Fibroblast of pulmonary artery (primary cell): ENCODE measurements at regions not wholly inside any gene's neighbourhood (a gene's known extent, or its start where the extent isn't known, plus 50 kb on each side); places are given as distances from the start of the nearest gene placed in this dataset.
"Not testable (repeated sequence)": the region's sequence is repeated elsewhere in the genome, so short reads cannot be mapped to it uniquely, and the experiment has no call there.

ENCODE experiments used
- DNase-seq: peaks from one replicate; pipeline ENCODE4 v3.0.0-alpha.2; 2010; ENCODE audit warnings: low read depth
- H3K4me3 ChIP-seq: replicated peaks from 2 replicates; pipeline ENCODE4 v1.5.1; 2011; ENCODE audit warnings: low read depth, mild to moderate bottlenecking, control low read depth, low read length, moderate library complexity
- CTCF ChIP-seq: IDR thresholded peaks from 2 replicates; pipeline ENCODE4 v1.5.1; 2011; ENCODE audit warnings: mild to moderate bottlenecking, control low read depth, low read length, inconsistent platforms; ENCODE audit errors: missing control alignments

DNA sequence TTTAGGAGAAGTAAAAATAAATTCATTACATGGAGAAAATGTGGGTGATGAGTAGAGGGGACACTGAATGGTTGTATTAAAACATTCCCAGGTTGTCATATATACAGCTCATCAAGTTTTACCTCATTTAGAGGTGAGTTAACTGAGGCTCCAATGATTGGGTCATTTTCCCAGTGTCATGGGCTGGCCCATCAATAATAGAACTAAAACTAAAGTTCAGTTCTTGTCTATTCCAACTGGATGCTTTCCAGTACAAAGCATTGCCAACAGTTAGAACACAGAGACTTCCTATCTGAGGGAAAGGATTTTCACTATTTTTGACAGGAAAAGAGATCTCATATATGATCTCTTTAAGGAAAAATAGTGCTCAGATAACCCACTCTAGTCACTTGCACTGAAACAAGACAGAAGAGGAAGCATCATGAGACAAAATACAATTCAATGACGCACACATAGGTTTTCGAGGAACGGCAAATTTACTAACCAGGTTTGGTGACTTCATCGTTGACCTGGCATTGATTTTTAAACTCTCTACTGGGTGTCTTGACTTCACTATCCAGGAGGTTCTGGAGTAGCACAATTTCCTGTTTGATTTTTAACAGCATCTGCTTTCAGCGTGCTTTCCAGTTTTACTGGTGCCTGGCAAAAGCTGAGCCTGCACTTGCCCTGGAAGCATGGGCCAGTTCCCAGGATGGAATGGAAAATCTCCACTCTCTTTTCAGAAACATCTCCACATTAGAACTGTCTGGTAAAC is 195.5 kb upstream of the FBXL4 start:
- no peak for DNase-seq
- no peak overlapping the region for H3K4me3 ChIP-seq
- no peak for TF ChIP-seq CTCF

DNA sequence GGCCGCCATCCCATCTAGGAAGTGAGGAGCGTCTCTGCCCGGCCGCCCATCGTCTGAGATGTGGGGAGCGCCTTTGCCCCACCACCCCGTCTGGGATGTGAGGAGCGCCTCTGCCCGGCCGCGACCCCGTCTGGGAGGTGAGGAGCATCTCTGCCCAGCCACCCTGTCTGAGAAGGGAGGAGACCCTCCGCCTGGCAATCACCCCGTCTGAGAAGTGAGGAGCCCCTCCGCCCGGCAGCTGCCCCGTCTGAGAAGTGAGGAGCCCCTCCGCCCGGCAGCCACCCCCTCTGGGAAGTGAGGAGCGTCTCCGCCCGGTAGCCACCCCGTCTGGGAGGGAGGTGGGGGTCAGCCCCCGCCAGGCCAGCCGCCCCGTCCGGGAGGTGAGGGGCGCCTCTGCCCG is 194.2 kb upstream of the FBXL4 start:
- not testable (repeated sequence) for H3K4me3 ChIP-seq, DNase-seq

- no peak for TF ChIP-seq CTCF
- DNase-seq, result no peak
- no peak overlapping the region for H3K4me3 ChIP-seq
Observed at GRCh38 chr6:99138445-99138844, 190.7 kb upstream of the FBXL4 start.

DNA sequence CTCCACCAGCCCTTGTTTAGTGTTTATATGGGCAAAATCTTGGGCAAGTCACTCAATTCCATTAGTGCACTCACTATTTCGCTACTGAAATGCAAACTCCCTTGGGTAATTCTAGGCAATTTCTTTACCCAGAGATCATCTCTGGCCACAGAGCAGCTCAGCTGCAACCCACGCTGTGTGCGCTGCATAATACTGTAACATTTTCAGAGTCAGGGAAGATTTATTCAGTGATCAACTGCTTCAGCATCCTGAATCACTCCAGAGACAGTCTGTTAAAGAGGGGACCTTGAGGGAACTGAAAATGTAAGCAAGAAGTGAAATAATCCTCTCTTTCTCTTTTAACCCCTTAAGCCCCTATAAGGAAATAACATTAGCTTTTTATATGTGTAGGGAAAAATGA is 189.6 kb upstream of the FBXL4 start:
- no peak for DNase-seq
- TF ChIP-seq CTCF, result no peak
- no peak overlapping the region for H3K4me3 ChIP-seq

GRCh38 chr6:99136488-99136887 is 188.7 kb upstream of the FBXL4 start:
- DNase-seq, result no peak
- no peak overlapping the region for H3K4me3 ChIP-seq
- no peak for TF ChIP-seq CTCF

DNA sequence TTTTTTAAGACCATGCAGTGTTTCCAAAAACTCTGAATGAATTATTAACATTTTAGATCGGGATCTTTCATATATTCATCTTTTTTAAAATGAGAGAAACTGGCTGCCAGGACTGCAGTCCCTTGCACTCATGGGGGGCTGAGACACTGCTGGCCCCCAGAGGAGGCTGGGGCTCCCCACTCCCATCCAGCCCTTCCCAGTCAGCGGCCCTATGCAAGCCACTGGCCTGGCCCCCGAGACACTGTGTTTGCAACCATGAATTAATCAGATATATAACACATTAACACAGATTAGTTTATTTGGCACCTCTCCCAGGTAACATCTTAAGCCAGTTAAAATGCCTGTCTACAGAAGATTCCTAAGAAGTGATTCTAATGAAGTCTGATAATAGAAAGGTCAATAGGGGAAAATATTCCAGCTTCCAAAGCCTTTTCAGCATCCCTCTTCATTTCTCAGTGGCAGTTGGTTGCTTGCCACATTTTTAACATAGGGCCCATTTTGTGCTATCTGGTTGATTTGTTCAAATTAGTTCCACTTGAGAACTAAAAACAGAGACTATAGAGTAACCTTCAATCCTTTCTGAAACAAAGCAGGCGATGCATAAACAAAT is 184.4 kb upstream of the FBXL4 start:
- no peak for TF ChIP-seq CTCF
- H3K4me3 ChIP-seq, result no peak overlapping the region
- no peak for DNase-seq

DNA sequence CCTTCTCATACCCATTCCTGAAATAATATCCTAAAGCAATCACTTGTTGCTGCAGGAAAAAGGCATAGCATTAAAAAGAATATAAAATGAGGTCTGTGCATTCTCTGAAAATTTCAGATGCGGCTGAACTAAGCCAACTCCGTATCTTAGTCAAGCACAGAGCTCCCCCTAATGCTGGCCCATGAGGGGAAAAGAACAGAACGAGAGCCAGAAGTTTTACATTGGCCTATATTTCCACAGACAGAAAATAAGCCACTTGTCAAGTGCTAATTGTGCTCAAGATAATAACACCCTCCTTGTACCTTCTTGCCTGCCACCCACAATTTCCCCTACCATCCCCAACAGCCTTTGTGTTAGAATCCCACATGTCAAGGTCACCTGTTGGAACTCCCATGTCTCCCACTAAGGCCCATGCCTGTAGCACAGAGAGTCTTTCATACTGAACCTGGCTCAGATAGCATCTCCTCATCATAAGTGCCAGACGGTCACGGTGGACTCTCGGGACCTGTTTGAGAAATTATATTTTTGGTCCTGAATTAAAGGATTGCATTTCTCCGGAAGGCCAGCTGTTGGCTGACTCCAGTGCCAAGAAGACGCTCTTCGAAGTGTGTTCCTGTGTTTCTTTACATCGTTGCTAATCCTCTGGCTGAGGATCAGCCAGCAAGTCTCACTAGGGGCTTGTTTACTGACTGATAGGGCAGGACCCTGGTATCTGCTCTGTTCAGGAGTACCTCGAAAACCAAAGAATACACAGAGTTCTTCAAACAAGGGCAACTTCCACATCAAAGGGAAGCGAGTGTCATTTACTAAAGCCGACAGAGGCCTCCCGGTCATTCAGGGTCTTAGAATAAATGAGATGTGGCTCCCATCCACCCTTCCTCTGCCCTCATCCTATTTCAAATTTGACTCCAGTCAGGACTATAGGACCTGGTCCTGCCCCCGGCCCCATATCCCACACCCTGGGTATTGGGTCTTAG is 183.4 kb upstream of the FBXL4 start:
- H3K4me3 ChIP-seq, result no peak overlapping the region
- TF ChIP-seq CTCF, result no peak
- no peak for DNase-seq
